K562 (cell line): ENCODE measurements at regions not wholly inside any gene's neighbourhood (a gene's known extent, or its start where the extent isn't known, plus 50 kb on each side); places are given as distances from the start of the nearest gene placed in this dataset.

Experiments used
- FOXM1 ChIP-seq, 2 experiments: fragments of 450-650 bp in 1 of 2; sonication (generic) in 1 of 2; formaldehyde crosslinking in 1 of 2; IDR thresholded peaks; 2 replicates each; pipeline versions ENCODE4 v1.6.1 to v1.9.0; 2017 to 2022; ENCODE audit warnings: low read depth in 2 of 2, mild to moderate bottlenecking in 2 of 2, missing genetic modification reagents in 1 of 2, moderate library complexity in 1 of 2
- TF ChIP-seq, protein P1 (sequence below), 3 experiments: IDR thresholded peaks in 2 of 3; conservative IDR thresholded peaks in 1 of 3; 2 replicates each; pipeline ENCODE4 v1.5.1; 2011 to 2012; ENCODE audit warnings: low read length in 3 of 3, mild to moderate bottlenecking in 3 of 3, control low read depth in 2 of 3, improper control_type of control experiment in 1 of 3, inconsistent platforms in 1 of 3, low read depth in 1 of 3, mixed read lengths in 1 of 3, moderate library complexity in 1 of 3; ENCODE audit not compliant: insufficient read depth in 2 of 3

DNA sequence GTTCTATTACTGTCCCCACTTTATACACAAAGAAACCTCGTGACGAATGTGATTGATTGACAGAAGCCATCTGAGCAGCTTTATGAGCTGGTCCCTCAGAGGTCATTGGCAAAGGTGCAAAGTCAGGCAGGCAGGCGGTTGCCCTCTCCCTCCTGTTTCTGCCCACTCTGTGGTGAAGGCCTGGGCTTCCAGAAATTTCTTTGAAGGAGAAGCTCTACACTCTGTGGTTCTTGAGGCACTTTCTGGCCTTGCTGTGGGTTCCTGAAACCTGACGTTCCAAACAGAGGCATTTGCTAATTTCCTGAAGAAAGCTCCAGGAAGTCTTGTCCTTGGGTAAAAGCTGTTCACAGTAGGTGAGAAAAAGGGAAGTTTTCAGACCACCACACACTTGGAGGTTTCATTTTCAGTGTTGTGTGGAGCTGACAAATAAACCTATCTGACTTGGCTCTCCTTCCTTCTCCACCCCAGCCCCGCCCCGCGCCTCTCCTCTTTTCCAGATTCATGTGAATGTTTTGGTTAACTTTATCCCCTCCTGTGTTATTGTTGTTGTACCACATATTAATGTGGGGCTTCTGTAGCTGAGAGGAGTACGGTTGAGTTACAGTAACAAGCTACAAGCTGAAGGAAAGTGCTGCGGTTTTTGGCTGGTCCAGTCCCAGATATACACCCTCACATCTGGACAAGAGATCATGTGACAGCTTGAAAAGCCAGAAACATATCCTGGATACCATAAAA is 274.1 kb downstream of the CLIC5 start:
- TF ChIP-seq FOXM1 (IDR thresholded peaks at IDR 0.05; ENCODE audit: low read depth) (no peak), FOXM1 (CRISPR knock-in tag; IDR thresholded peaks at IDR 0.05; ENCODE audit: low read depth) (no peak)
- TF ChIP-seq, protein P1, sequence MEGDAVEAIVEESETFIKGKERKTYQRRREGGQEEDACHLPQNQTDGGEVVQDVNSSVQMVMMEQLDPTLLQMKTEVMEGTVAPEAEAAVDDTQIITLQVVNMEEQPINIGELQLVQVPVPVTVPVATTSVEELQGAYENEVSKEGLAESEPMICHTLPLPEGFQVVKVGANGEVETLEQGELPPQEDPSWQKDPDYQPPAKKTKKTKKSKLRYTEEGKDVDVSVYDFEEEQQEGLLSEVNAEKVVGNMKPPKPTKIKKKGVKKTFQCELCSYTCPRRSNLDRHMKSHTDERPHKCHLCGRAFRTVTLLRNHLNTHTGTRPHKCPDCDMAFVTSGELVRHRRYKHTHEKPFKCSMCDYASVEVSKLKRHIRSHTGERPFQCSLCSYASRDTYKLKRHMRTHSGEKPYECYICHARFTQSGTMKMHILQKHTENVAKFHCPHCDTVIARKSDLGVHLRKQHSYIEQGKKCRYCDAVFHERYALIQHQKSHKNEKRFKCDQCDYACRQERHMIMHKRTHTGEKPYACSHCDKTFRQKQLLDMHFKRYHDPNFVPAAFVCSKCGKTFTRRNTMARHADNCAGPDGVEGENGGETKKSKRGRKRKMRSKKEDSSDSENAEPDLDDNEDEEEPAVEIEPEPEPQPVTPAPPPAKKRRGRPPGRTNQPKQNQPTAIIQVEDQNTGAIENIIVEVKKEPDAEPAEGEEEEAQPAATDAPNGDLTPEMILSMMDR (IDR thresholded peaks at IDR 0.05 in 2 of 3, conservative IDR thresholded peaks at IDR 0.05 in 1 of 3; ENCODE audit: insufficient read depth in 2 of 3, low read depth in 1 of 3, low read length in 3 of 3), result no peak
